Heart right ventricle (tissue), 16 donors: ENCODE measurements at regions not wholly inside any gene's neighbourhood (a gene's known extent, or its start where the extent isn't known, plus 50 kb on each side); places are given as distances from the start of the nearest gene placed in this dataset.
A peak's percentile ranks its signal among the peaks of the same experiment; 100 is the strongest.

Experiments used
- ATAC-seq, 8 donors: fragments of 200-7000 bp; cut with Tn5 transposase; one replicate each; pipeline ENCODE4 v1.9.1; 2020; ENCODE audit warnings: mild to moderate bottlenecking in 8 of 8, moderate library complexity in 8 of 8, moderate number of reproducible peaks in 1 of 8
- DNase-seq, 2 donors: peaks; one replicate each; pipeline ENCODE4 v3.0.0-alpha.2; 2020
- H3K27ac ChIP-seq, 10 donors: fragments of 200-600 bp; sonication (generic) in 2 of 10; one replicate each; pipeline versions ENCODE4 v1.5.0 to v1.8.0; 2020 to 2022; ENCODE audit warnings: mild to moderate bottlenecking in 3 of 10
- H3K27me3 ChIP-seq, 7 donors: fragments of 200-600 bp; one replicate each; pipeline ENCODE4 v1.8.0; 2021 to 2022; ENCODE audit warnings: mild to moderate bottlenecking in 2 of 7
- H3K36me3 ChIP-seq, 9 donors: fragments of 200-600 bp; sonication (generic) in 1 of 9; one replicate each; pipeline versions ENCODE4 v1.5.0 to v1.8.0; 2020 to 2022; ENCODE audit warnings: mild to moderate bottlenecking in 2 of 9
- H3K4me1 ChIP-seq, 9 donors: fragments of 200-600 bp; sonication (generic) in 1 of 9; one replicate each; pipeline versions ENCODE4 v1.5.0 to v1.8.0; 2020 to 2022; ENCODE audit warnings: mild to moderate bottlenecking in 4 of 9
- H3K4me3 ChIP-seq, 10 donors: fragments of 200-600 bp; sonication (generic) in 2 of 10; one replicate each; pipeline versions ENCODE4 v1.5.0 to v1.8.0; 2020 to 2022; ENCODE audit warnings: mild to moderate bottlenecking in 7 of 10, moderate library complexity in 2 of 10
- H3K9me3 ChIP-seq, 11 donors: fragments of 200-600 bp in 10 of 11; sonication (generic) in 2 of 11; one replicate each; pipeline versions ENCODE4 v1.5.0 to v1.8.0; 2013 to 2022; ENCODE audit warnings: mild to moderate bottlenecking in 2 of 11, control low read depth in 1 of 11, moderate library complexity in 1 of 11
- CTCF ChIP-seq, 9 donors: fragments of 200-600 bp; sonication (generic) in 2 of 9; IDR thresholded peaks; one replicate each; pipeline versions ENCODE4 v1.5.0 to v1.8.0; 2021 to 2022; ENCODE audit warnings: antibody characterized with exemption in 9 of 9, mild to moderate bottlenecking in 5 of 9, moderate library complexity in 1 of 9
- WGBS, 2 donors: extraction: QIAGEN DNeasy Blood & Tissue Kit; methylation state at CpG; one replicate each; pipeline ENCODE4 v1.1.7; 2013; ENCODE audit warnings: inconsistent platforms in 1 of 2; 5-methylcytosine and 5-hydroxymethylcytosine counted together
- intact Hi-C, 10 donors: fragments of 100-400 bp; cut with DNase I; formaldehyde crosslinking; loops; one replicate each; pipeline versions ENCODE4 v1.11.1 to v1.14.2; 2022
- donor health status: Arrhythmogenic right ventricular cardiomyopathy.
- donor health status: ischemic (EF 13 %, LVEDD 7.1; RV severe dilation, severe dysfunction).
- donor health status: healthy with polysubstance abuse.
- donor health status: DM: no; HTN: yes; CAD: no.
- donor health status: DM: no; HTN: no; CAD: no.
- donor health status: ischemic (EF 25% LVEDD 6.9; RV normal size, moderate dysfunction).
- donor health status: ischemic (EF 25% LVEDD 5.7; RV mildly dilated, moderate dysfunction).
- donor health status: healthy.
- donor health status: DM: yes; HTN: yes; CAD: no.
- donor health status: Ischemic cardiomyopathy.
- donor health status: ischemic (EF 35%, LVEDD 5.7; RV mildly dilated, moderate dysfunction).
- donor health status: nonischemic (EF 11% LVEDD 7.7; RV severe dilation, severe dysfunction).
- donor health status: DM: yes; HTN: yes; CAD: no.
- donor health status: PGD.
- donor health status: ischemic (EF 29% LVEDD 5.4; RV normal size, mild dysfunction).
- donor health status: nonischemic (EF 23%, LVEDD 6.1; RV moderate dilation, normal function).

GRCh38 chr11:80960381-80961029 is 1519.7 kb upstream of the TENM4 start:
- Histone ChIP-seq H3K4me1 (no peaks in the 10 kb centered on the region), H3K36me3 (no peaks in the 10 kb centered on the region), H3K9me3 (no peaks in the 10 kb centered on the region), H3K27ac (no peak overlapping the region), H3K4me3 (no peak overlapping the region), H3K27me3 (peaks cover 0 to 3% (median 0%) of the 10 kb centered on the region in 7 donors)
- TF ChIP-seq CTCF (IDR thresholded peaks at IDR 0.05), result no peak
- 67 to 78% methylated on average over 2 of the region's 2 CpGs for WGBS, 2 donors
- no peak for ATAC-seq
- intact Hi-C loops, result no loop called here
- no peak for DNase-seq

GRCh38 chr11:80959751-80960150 is 1518.9 kb upstream of the TENM4 start:
- intact Hi-C loops, result no loop called here
- no peak for TF ChIP-seq CTCF (IDR thresholded peaks at IDR 0.05)
- Histone ChIP-seq H3K36me3 (no peaks in the 10 kb centered on the region), H3K27me3 (peaks cover 0 to 2% (median 0%) of the 10 kb centered on the region in 7 donors), H3K27ac (no peak overlapping the region), H3K4me1 (no peaks in the 10 kb centered on the region), H3K9me3 (no peaks in the 10 kb centered on the region), H3K4me3 (no peak overlapping the region)
- no peak for DNase-seq
- 92 to 95% methylated on average over 2 of the region's 2 CpGs for WGBS, 2 donors
- ATAC-seq, result no peak

GRCh38 chr11:80958987-80959386 is 1518.2 kb upstream of the TENM4 start:
- H3K27ac ChIP-seq, result no peak overlapping the region
- 74 to 78% methylated on average over 4 of the region's 4 CpGs for WGBS, 2 donors
- no peaks in the 10 kb centered on the region for H3K4me1 ChIP-seq
- ATAC-seq (no peak), DNase-seq (no peak)
- intact Hi-C loops, result no loop called here
- H3K27me3 ChIP-seq, result no peaks in the 10 kb centered on the region
- H3K9me3 ChIP-seq, result no peaks in the 10 kb centered on the region
- H3K36me3 ChIP-seq, result no peaks in the 10 kb centered on the region
- TF ChIP-seq CTCF (IDR thresholded peaks at IDR 0.05), result no peak
- no peak overlapping the region for H3K4me3 ChIP-seq

- H3K36me3 ChIP-seq, result no peaks in the 10 kb centered on the region
- intact Hi-C loops, result no loop called here
- peak in 2 of 8 donors; percentile 58 to 82 for ATAC-seq
- TF ChIP-seq CTCF (IDR thresholded peaks at IDR 0.05), result no peak
- H3K4me1 ChIP-seq, result no peaks in the 10 kb centered on the region
- DNase-seq, result no peak
- no peaks in the 10 kb centered on the region for H3K9me3 ChIP-seq
- WGBS, 2 donors, result 53 to 73% methylated on average over 2 of the region's 2 CpGs
- H3K27me3 ChIP-seq, result no peaks in the 10 kb centered on the region
- no peak overlapping the region for H3K27ac ChIP-seq
- no peak overlapping the region for H3K4me3 ChIP-seq
Observed at GRCh38 chr11:80958361-80958760, 1517.5 kb upstream of the TENM4 start.
